ENCODE measurements at regions not wholly inside any gene's neighbourhood (a gene's known extent, or its start where the extent isn't known, plus 50 kb on each side); places are given as distances from the start of the nearest gene placed in this dataset.
"Not testable (repeated sequence)": the region's sequence is repeated elsewhere in the genome, so short reads cannot be mapped to it uniquely, and the experiment has no call there.

GRCh38 chr6:17224501-17224900 lies 56.7 kb upstream of the RBM24 start:
- DNase-seq; in situ Hi-C loops (cut with MboI; ENCODE audit: low pct_unique_long_range_greater_than_20kb, low sequenced_read_pairs): not testable (repeated sequence)

DNA sequence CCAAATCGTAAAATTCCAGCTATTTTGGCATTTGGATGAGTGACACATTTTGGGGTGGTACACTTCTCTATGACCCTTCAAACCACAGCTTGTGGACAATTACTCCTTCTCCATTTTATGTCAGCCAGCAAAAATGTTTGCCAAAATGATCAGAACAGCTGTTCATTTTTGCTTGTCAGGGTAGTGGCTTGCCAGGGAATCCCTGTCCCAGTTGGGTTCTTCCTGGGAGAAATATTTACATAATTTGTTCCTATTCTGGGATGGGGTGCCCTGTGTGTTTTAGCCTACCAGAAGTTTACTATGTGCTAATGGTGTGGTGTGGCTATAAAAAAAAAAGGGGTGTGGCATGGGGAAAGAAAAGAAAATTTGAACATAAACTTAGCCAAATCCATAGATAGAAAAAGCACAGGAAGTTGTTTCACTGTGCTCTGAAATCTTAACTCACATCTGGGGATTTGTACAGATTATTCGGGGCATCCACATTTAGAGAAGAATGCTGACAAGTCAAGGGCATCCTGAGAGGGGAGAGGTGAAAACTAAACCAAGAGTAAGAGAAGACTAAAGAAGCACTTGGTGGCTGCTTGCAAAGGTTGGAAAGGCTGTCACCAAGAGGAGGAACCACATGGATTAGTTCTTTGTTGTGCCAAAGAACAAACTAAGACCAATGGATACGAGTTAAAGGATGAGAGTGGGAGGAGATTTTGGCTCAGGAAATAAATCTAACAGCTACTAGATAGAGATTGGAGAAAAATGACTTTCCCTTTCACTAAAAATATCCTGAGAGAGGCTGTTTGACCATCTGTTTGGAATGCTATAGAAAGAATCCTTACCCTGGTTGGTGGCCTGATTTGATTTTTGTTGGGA lies 55.2 kb upstream of the RBM24 start:
- no peak for DNase-seq
- in situ Hi-C loops (cut with MboI; ENCODE audit: low pct_unique_long_range_greater_than_20kb, low sequenced_read_pairs), result no loop called here

DNA sequence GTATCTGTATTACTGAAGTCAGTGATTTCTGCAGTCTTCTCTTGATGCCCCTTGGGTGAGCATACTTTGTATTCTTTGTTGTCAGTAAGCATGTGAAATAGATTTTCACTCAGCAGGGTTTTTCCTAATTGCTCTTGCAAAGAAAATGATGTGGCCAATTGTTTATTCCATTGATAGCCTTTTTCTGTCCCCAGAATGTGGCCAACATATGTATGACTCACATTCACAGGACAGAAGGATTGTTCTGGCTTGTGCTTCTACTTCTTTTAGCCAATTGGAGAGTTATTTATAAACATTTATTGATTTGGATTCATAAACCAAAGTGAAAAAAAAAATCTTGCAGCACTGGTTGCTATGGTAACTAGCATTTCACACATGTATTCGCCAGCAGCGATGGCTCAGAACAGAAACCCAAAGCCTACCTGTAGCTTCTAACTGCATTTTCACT lies 54.4 kb upstream of the RBM24 start:
- DNase-seq, result no peak

GRCh38 chr6:17227403-17227802 lies 53.8 kb upstream of the RBM24 start:
- in situ Hi-C loops (cut with MboI; ENCODE audit: low pct_unique_long_range_greater_than_20kb, low sequenced_read_pairs), result no loop called here
- no peak for DNase-seq

More for the DNA sequence above, 54.4 kb upstream of the RBM24 start:
- in situ Hi-C loops (cut with MboI; ENCODE audit: low pct_unique_long_range_greater_than_20kb, low sequenced_read_pairs), result no loop called here
